GM12873 (cell line): ENCODE measurements at regions not wholly inside any gene's neighbourhood (a gene's known extent, or its start where the extent isn't known, plus 50 kb on each side); places are given as distances from the start of the nearest gene placed in this dataset.

Source experiments
- TF ChIP-seq, protein P1 (sequence below): IDR thresholded peaks from 2 replicates; pipeline ENCODE4 v1.5.1; 2012; ENCODE audit warnings: low read depth, mild to moderate bottlenecking, moderate library complexity, low read length, control low read depth; ENCODE audit not compliant: insufficient read depth; ENCODE audit errors: missing control alignments

GRCh38 chr18:60157810-60158209 is 214.8 kb downstream of the MC4R start:
- TF ChIP-seq, protein P1, sequence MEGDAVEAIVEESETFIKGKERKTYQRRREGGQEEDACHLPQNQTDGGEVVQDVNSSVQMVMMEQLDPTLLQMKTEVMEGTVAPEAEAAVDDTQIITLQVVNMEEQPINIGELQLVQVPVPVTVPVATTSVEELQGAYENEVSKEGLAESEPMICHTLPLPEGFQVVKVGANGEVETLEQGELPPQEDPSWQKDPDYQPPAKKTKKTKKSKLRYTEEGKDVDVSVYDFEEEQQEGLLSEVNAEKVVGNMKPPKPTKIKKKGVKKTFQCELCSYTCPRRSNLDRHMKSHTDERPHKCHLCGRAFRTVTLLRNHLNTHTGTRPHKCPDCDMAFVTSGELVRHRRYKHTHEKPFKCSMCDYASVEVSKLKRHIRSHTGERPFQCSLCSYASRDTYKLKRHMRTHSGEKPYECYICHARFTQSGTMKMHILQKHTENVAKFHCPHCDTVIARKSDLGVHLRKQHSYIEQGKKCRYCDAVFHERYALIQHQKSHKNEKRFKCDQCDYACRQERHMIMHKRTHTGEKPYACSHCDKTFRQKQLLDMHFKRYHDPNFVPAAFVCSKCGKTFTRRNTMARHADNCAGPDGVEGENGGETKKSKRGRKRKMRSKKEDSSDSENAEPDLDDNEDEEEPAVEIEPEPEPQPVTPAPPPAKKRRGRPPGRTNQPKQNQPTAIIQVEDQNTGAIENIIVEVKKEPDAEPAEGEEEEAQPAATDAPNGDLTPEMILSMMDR: no peak

- TF ChIP-seq, protein P1: no peak
These were observed 219.2 kb downstream of the MC4R start for GRCh38 chr18:60153376-60153775.

GRCh38 chr18:60149316-60149715 is 223.3 kb downstream of the MC4R start:
- TF ChIP-seq, protein P1: no peak

GRCh38 chr18:60147323-60147722 is 225.3 kb downstream of the MC4R start:
- TF ChIP-seq, protein P1: no peak

- TF ChIP-seq, protein P1: no peak
These were observed 226.2 kb downstream of the MC4R start for GRCh38 chr18:60146220-60146960.

DNA sequence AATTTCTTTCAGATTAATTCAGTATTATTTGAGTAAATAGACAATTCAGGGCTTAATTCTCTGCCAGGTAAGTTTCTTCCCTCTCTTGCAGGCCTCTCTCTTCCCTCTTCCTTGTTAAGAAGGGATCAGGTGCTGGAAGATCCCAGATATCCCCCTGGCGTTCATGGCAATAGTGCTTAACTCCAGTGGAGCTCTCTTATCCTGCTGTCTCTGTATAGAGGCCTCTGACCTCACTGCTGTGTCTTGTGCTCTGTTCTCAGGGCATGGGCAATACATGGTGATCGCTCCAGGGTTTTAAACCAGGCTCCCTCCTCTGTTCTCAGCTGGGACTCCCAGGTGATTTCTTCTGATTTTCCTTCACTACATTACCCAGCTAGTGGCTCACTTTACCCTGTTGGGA is 226.8 kb downstream of the MC4R start:
- TF ChIP-seq, protein P1: no peak

DNA sequence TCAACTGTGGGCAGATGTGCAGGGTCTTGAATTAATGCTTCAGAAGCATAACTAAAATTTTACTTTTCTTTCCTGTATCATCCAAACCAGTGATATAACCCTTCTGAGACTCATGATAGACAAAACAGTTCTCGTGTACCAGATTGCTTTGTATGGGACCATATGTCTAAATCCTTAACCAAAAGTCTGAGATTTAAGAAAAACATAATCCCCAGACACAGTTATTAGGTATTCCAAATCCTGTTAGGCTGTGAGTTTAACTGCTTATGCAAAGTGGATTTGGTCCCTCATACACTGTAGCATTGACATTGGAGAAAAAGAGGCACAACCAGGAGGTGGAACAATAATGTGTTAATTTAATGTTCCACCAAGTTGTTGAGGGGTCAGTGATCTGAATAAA is 235.0 kb downstream of the PMAIP1 start:
- TF ChIP-seq, protein P1: no peak
